ENCODE measurements at regions not wholly inside any gene's neighbourhood (a gene's known extent, or its start where the extent isn't known, plus 50 kb on each side); places are given as distances from the start of the nearest gene placed in this dataset.

- TF ChIP-seq EZH2 (IDR thresholded peaks at IDR 0.05; ENCODE audit: borderline replicate concordance, low read depth, low read length, poor library complexity, severe bottlenecking), result no peak
- no peak for TF ChIP-seq CTCF (conservative IDR thresholded peaks at IDR 0.05; ENCODE audit: low read depth, low read length)
Measured at GRCh38 chr16:80323808-80324195, 217.0 kb upstream of the DYNLRB2 start.
